KOPT-K1 (cell line): ENCODE measurements at regions not wholly inside any gene's neighbourhood (a gene's known extent, or its start where the extent isn't known, plus 50 kb on each side); places are given as distances from the start of the nearest gene placed in this dataset.
"Not testable (repeated sequence)": the region's sequence is repeated elsewhere in the genome, so short reads cannot be mapped to it uniquely, and the experiment has no call there.

Experiments
- H3K27ac ChIP-seq: fragments of 200-600 bp; sonication (generic); 2 replicates; pipeline ENCODE4 v1.5.1; 2016; ENCODE audit warnings: antibody characterized with exemption, mild to moderate bottlenecking, low read depth, low read length; ENCODE audit not compliant: poor library complexity, severe bottlenecking
- H3K36me3 ChIP-seq: fragments of 200-600 bp; sonication (generic); 2 replicates; pipeline ENCODE4 v1.5.1; 2017; ENCODE audit warnings: antibody characterized with exemption, mild to moderate bottlenecking, low read length, moderate library complexity; ENCODE audit not compliant: insufficient read depth
- H3K9me3 ChIP-seq: fragments of 200-600 bp; sonication (generic); 2 replicates; pipeline ENCODE4 v1.5.1; 2017; ENCODE audit warnings: antibody characterized with exemption, low read length, mild to moderate bottlenecking; ENCODE audit not compliant: insufficient read depth, poor library complexity, severe bottlenecking

DNA sequence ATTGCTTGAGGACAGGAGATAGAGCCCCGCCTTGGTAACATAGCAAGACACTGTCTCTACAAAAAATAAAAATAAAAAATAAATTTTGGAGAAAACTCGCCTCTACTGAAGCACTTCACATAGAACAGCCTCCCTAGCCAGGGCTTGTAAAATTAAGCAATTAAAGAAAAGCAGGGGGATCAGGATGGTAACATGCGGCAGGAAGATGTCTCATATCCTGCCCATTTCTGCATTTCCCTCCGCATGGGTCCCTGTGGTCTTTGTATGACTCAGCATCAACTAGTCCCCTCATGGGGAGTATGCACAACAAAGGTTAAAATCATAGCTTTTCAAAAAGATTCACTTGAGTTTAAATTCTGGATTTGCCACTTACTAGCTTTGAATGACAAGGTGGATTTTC is 379.0 kb downstream of the EPHA7 start:
- Histone ChIP-seq H3K36me3 (no peaks in the 10 kb centered on the region), H3K9me3 (peaks cover 13% of the 10 kb centered on the region), H3K27ac (no peak overlapping the region)

DNA sequence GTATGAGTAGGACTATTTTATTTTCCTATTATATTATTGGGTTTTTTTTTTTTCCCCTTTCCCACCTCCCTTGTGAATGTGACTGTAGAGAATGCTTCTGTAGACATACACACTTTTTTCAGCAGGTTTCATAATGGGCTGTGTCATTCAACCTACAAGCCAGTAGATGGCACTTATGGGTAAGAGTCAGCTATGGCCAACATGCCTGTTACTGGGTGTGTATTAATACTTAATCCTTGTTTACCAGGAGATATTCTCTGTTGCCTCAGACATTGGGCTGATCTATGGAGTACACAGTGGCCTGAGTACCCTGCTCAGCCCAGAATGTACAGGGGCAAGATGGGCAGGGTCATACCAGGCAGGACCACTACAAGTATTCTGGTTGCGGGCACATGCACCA is 382.5 kb downstream of the EPHA7 start:
- Histone ChIP-seq H3K9me3 (peaks cover 13% of the 10 kb centered on the region), H3K36me3 (no peaks in the 10 kb centered on the region), H3K27ac (no peak overlapping the region)

DNA sequence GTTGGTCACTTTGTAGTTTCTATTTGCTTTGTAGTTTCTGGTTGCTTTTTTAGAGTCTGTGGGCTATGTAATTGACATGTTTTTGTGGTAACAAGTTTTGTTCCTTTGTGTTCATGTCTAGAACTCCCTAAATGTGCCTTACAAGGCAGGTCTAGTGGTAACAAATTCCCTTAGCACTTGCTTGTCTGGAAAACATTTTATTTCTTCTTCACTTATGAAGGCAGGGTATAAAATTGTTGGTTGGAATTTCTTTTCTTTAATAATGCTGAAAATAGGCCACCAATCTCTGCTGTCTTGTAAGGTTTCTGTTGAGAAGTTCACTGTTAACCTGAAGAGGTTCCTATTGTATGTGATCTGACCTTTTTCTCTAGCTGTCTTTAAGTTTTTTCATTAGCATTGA is 383.6 kb downstream of the EPHA7 start:
- peaks cover 13% of the 10 kb centered on the region for H3K9me3 ChIP-seq
- no peak overlapping the region for H3K27ac ChIP-seq

DNA sequence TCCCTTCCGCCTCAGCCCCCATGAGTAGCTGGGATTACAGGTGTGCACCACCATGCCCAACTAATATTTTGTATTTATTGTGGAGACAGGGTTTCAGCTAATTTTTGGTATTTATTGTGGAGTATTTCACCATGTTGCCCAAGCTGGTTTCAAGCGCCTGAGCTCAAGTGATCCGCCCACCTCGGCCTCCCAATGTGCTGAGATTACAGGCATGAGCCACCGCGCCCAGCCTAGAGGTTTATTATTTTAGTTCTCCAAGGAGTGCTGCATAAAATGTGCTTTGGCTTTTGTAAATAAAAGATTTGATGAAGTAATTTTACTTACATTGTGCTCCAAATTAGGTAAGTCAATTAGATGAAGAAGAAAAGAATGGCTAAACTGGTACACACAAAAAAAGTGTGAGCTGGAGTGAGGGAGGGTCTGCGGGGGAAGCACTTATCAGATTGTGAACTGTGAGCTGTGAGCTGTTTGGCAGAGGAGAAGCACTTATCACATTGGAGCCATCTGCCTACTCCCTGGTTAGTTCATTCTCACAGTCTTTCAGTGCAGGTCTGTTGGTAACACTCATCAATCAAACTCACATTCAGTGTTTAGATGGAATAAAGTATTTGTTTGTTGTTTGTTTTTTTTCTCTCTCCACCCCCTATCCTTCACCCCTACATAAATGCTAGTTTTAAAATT is 398.0 kb downstream of the EPHA7 start:
- no peak overlapping the region for H3K27ac ChIP-seq
- H3K36me3 ChIP-seq, result no peaks in the 10 kb centered on the region
- no peaks in the 10 kb centered on the region for H3K9me3 ChIP-seq

More for the DNA sequence above, 383.6 kb downstream of the EPHA7 start:
- no peaks in the 10 kb centered on the region for H3K36me3 ChIP-seq

DNA sequence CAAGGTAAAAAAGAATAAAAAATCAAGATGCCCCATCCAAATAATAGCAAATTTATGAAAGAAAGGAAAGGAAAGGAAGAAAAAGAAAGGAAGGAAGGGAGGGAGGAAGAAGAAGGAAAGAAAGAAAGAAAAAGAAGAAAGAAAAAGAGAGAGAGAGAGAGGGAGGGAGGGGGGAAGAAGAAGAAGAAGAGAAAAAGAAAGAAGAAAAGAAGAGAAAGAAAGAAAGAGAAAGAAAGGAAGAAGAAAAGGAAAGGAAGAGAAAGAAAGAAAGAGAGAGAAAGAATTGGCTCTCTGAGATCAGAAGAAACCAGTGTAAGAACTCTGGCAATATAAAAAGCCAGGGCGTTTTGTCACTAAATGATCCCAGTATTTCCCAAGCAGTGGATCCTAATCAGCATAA is 401.7 kb downstream of the EPHA7 start:
- Histone ChIP-seq H3K27ac (no peak overlapping the region), H3K36me3 (no peaks in the 10 kb centered on the region), H3K9me3 (no peaks in the 10 kb centered on the region)

DNA sequence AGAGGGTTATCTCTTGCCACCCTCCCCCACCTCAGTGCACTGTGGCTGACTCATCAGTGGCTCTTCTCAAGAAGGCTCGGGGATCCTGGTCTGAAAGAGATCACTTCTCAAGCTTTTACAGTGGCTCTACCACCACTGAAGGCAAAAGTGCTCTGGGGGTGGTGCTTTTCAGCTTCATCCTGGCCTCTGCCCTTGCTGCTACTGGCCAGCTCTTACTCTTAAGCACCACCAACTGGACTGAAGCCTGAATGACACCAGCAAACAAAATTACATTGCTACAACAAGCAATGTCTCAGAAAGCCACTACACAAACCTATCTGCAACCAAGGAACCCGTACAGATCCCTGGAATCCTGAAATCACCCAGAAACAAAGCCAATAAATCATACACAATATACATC is 402.1 kb downstream of the EPHA7 start:
- Histone ChIP-seq H3K36me3 (no peaks in the 10 kb centered on the region), H3K9me3 (no peaks in the 10 kb centered on the region), H3K27ac (no peak overlapping the region)

DNA sequence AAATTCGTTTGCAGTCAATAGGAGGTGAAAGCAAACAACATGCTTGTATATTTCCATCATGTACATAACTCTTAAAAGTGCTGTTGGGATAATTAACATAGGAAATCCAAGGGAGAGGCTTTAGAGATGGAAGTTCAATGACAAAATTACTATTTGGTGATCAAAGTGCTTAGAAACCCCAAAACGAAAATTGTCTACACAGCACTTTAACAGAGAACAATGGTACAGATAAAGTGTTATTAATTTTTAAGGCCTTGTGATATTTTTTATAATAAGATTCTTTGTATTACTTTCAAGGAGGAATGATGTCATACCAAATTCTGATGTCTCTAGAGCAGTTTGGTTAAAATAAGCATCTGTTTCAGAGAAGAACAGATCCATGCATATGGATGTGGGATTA is 406.3 kb downstream of the EPHA7 start:
- no peaks in the 10 kb centered on the region for H3K9me3 ChIP-seq
- no peak overlapping the region for H3K27ac ChIP-seq
- H3K36me3 ChIP-seq, result no peaks in the 10 kb centered on the region

DNA sequence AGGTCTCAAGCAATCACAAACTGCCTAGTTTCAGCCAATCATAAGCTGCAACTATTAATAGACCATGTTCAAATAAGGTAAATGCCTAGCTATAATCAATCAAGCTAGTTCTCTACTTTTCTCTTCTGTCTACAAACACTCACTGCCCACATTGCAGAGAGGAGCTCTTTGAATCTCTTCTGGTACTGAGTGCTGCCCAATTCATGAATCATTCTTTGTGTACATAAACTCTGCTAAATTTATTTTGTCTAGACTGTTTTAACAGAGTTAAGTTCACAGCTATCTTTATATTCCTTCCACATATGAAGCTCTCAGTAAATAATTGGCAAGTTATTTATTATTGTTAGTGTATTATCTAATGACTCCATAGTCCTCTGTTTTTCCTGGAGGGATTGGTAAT is 411.0 kb downstream of the EPHA7 start:
- Histone ChIP-seq H3K9me3 (no peaks in the 10 kb centered on the region), H3K36me3 (no peaks in the 10 kb centered on the region), H3K27ac (no peak overlapping the region)

DNA sequence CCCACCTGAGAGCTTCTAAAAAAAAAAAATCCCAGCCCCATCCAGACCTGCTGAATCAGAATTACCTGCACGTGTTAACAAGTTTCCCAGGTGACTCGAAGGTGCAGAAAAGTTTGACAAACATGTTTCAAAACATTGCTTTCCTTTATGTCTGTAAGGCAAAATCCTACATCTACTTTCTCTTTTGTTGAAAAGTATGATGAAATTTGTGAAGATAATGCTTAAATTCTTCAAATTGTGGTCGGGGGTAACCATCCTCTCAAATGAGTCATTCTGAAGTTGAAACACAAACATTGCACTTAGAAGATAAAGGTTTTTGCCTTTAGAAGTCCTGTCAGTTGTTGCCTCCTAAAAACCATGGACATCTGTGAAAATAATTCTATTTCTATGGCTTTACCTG is 429.7 kb downstream of the EPHA7 start:
- H3K36me3 ChIP-seq, result no peaks in the 10 kb centered on the region
- H3K27ac ChIP-seq, result no peak overlapping the region
- no peaks in the 10 kb centered on the region for H3K9me3 ChIP-seq

DNA sequence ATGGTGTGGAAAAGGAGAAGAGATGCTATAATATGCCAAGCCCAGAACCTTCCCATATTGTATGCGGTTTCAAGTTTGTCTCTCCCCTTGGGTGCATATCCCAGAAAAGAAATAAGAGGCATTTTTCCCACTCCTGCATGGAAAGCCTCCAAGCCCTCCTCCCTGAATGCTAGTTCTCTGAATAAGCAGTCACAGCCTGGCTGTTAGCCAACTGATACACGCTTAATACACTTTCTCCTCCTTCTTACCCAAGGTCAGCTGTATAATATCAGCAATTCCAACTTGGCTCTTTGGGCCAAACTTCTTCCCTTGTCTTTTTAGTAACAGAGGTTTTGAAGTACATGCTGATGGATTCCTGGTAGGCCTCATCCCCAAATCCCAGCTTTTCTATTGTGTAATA is 440.1 kb downstream of the EPHA7 start:
- no peaks in the 10 kb centered on the region for H3K9me3 ChIP-seq
- H3K36me3 ChIP-seq, result no peaks in the 10 kb centered on the region
- H3K27ac ChIP-seq, result no peak overlapping the region

DNA sequence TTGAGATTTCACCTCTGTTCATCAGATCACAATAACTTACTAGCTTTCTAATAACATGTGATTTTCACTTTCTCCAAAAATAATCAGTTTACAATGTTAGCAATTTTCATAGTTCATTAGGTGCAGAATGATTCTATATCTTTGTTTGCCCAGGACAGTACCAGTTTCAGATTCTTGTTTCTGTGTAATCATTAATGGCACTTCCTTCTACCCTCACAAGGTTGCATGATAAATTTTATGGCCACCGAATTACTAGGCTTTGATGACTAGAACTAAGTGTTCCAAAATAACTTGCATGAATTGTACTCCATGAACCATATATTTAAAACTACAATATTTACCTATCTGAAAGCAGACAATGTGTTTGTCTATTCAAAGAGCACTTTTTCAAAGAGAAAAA is 442.3 kb downstream of the EPHA7 start:
- H3K9me3 ChIP-seq, result no peaks in the 10 kb centered on the region

DNA sequence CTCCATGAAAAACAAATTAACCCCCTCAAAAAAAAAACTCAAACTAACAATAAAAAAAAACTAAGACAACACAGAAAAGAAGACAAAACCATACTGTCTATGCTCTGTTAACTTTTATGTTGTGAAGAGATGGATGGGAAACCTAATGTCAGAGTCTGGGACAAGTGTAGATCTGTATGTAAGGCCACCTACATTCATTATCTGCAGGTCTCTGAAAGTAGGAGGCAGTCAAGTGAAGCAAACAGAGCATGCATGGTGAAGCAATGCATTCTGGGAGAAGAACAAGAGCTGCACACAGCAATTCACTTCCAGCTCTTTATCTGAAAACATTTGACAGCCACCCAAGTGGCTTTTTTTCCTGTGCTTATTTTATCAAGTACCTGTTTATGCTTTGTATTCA is 452.0 kb downstream of the EPHA7 start:
- no peaks in the 10 kb centered on the region for H3K9me3 ChIP-seq
- H3K36me3 ChIP-seq, result no peaks in the 10 kb centered on the region
- H3K27ac ChIP-seq, result no peak overlapping the region

More for the DNA sequence above, 442.3 kb downstream of the EPHA7 start:
- Histone ChIP-seq H3K36me3 (no peaks in the 10 kb centered on the region), H3K27ac (no peak overlapping the region)

DNA sequence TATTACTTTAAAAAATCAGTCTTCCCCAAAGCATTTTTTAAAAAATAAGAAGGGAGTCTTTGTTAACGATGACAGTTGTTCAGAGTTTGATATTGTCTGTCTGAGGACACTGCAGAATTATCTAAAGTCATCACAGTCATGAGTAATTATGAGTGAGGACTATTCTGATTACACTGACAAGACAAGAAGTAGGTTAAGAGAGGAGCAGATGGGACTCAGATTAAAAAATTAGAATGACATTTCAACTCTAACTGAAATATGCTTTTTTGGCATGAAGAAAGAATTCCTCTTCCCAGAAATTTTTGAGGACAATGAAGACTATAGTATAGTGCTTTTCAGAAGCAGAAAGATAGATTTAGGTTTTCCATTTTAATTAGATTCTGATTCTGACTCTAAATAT is 456.5 kb downstream of the EPHA7 start:
- Histone ChIP-seq H3K9me3 (peaks cover 11% of the 10 kb centered on the region), H3K27ac (no peak overlapping the region), H3K36me3 (no peaks in the 10 kb centered on the region)

DNA sequence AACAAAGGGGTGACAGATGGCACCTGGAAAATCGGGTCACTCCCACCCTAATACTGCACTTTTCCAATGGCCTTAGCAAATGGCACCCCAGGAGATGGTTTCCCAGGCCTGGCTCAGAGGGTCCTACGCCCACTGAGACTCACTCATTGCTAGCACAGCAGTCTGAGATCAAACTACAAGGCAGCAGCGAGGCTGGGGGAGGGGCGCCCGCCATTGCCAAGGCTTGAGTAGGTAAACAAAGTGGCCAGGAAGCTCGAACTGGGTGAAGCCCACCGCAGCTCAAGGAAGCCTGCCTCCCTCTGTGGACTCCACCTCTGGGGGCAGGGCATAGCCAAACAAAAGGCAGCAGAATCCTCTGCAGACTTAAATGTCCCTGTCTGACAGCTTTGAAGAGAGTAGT is 467.2 kb downstream of the EPHA7 start:
- not testable (repeated sequence) for H3K36me3 ChIP-seq, H3K27ac ChIP-seq

DNA sequence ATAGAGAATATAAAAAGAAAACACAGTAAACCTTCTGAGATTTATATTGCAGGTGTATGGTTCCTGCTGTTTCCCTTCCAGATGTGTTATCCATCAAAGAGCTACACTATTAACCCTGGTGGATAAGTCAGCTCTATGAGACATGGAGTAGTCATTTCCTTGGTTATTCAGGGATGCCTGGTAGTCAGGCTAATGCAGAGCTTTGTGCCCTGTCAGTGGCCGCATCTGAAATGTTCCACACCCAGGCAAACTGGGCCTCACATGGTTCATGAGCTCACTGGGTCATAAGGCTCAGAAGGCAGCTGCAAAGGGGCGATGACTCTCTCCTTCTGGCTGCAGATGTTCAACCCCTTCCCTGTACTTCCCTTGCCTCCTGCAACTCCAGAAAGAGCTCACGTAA is 473.6 kb downstream of the EPHA7 start:
- Histone ChIP-seq H3K36me3 (no peaks in the 10 kb centered on the region), H3K9me3 (no peaks in the 10 kb centered on the region), H3K27ac (no peak overlapping the region)

More for the DNA sequence above, 467.2 kb downstream of the EPHA7 start:
- H3K9me3 ChIP-seq, result not testable (repeated sequence)

DNA sequence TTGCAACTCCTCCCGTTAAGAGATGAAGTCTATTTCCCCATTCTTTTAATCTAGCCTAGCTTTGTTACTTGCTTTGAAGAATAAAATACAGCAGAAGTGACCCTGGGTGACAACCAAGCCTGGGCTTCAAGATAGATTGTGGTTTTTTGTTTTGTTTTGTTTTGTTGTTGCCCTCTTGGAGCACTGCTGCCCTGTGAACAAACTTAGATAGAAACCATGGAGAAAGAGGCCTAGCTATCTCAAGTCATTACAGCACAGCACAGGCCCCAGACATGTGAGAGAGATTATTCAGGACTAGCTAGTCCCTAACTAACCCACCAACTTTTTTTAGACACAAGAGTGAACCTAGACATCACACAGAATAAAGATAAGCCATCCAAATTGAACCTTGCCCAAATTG is 475.2 kb downstream of the EPHA7 start:
- H3K27ac ChIP-seq, result no peak overlapping the region
- no peaks in the 10 kb centered on the region for H3K36me3 ChIP-seq
- H3K9me3 ChIP-seq, result no peaks in the 10 kb centered on the region
